Upper lobe of right lung (tissue), 1 donor: ENCODE measurements at regions not wholly inside any gene's neighbourhood (a gene's known extent, or its start where the extent isn't known, plus 50 kb on each side); places are given as distances from the start of the nearest gene placed in this dataset.

Experiments used
- ATAC-seq: fragments of 200-7000 bp; cut with Tn5 transposase; one replicate; pipeline ENCODE4 v1.9.1; 2020; ENCODE audit warnings: mild to moderate bottlenecking, moderate library complexity
- DNase-seq: peaks from one replicate; pipeline ENCODE4 v3.0.0-alpha.2; 2020
- H3K27ac ChIP-seq: fragments of 200-600 bp; one replicate; pipeline ENCODE4 v1.8.0; 2022
- H3K27me3 ChIP-seq: fragments of 200-600 bp; one replicate; pipeline ENCODE4 v1.8.0; 2022; ENCODE audit warnings: mild to moderate bottlenecking
- H3K36me3 ChIP-seq: fragments of 200-600 bp; one replicate; pipeline ENCODE4 v1.8.0; 2022
- H3K4me1 ChIP-seq: fragments of 200-600 bp; one replicate; pipeline ENCODE4 v1.8.0; 2022
- H3K4me3 ChIP-seq: fragments of 200-600 bp; one replicate; pipeline ENCODE4 v1.8.0; 2022; ENCODE audit warnings: mild to moderate bottlenecking
- H3K9me3 ChIP-seq: fragments of 200-600 bp; one replicate; pipeline ENCODE4 v1.8.0; 2022
- intact Hi-C: fragments of 100-400 bp; cut with DNase I; formaldehyde crosslinking; loops from one replicate; pipeline ENCODE4 v1.11.0; 2022
- TF ChIP-seq, protein P1 (sequence below): fragments of 200-600 bp; IDR thresholded peaks from one replicate; pipeline ENCODE4 v1.8.0; 2022; ENCODE audit warnings: antibody characterized with exemption
- donor health status: DM: no; HTN: yes; CAD: no; lungs with severe emphysema.

- H3K27ac ChIP-seq, result no peak overlapping the region
- TF ChIP-seq, protein P1, sequence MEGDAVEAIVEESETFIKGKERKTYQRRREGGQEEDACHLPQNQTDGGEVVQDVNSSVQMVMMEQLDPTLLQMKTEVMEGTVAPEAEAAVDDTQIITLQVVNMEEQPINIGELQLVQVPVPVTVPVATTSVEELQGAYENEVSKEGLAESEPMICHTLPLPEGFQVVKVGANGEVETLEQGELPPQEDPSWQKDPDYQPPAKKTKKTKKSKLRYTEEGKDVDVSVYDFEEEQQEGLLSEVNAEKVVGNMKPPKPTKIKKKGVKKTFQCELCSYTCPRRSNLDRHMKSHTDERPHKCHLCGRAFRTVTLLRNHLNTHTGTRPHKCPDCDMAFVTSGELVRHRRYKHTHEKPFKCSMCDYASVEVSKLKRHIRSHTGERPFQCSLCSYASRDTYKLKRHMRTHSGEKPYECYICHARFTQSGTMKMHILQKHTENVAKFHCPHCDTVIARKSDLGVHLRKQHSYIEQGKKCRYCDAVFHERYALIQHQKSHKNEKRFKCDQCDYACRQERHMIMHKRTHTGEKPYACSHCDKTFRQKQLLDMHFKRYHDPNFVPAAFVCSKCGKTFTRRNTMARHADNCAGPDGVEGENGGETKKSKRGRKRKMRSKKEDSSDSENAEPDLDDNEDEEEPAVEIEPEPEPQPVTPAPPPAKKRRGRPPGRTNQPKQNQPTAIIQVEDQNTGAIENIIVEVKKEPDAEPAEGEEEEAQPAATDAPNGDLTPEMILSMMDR, result no peak
- H3K4me1 ChIP-seq, result no peaks in the 10 kb centered on the region
- H3K27me3 ChIP-seq, result no peaks in the 10 kb centered on the region
- intact Hi-C loops, result no loop called here
- DNase-seq (no peak), ATAC-seq (no peak)
- H3K4me3 ChIP-seq, result no peak overlapping the region
- H3K36me3 ChIP-seq, result no peaks in the 10 kb centered on the region
- H3K9me3 ChIP-seq, result no peaks in the 10 kb centered on the region
These were observed 1092.6 kb upstream of the AUTS2 start for GRCh38 chr7:68505721-68506120.

DNA sequence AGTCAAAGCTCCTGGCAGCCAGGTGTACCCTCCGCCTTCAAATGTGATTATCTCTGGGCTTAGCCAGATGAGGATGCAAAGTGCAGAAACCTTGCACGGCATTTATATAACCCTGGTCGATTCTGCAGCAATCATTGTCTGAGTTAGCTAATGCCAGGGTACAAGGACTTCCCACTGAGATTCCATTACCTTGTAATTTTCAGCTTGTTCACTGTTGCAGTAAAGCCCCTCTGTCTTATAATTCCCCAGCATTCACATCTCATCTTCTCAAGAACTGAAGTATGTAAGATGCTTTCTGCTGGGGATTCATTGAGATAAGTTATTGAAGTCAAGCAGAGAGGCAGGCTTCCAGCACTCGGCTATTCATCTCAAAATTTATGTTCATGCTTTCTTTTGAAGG is 1090.6 kb upstream of the AUTS2 start:
- DNase-seq, result no peak
- intact Hi-C loops, result no loop called here
- no peak for ATAC-seq
- Histone ChIP-seq H3K4me1 (no peaks in the 10 kb centered on the region), H3K27me3 (no peaks in the 10 kb centered on the region), H3K36me3 (no peaks in the 10 kb centered on the region), H3K27ac (no peak overlapping the region), H3K9me3 (no peaks in the 10 kb centered on the region), H3K4me3 (no peak overlapping the region)
- TF ChIP-seq, protein P1, result no peak

- intact Hi-C loops, result no loop called here
- Histone ChIP-seq H3K4me3 (no peak overlapping the region), H3K4me1 (no peaks in the 10 kb centered on the region), H3K36me3 (no peaks in the 10 kb centered on the region), H3K27me3 (no peaks in the 10 kb centered on the region), H3K9me3 (no peaks in the 10 kb centered on the region), H3K27ac (no peak overlapping the region)
- TF ChIP-seq, protein P1, result no peak
- DNase-seq (no peak), ATAC-seq (no peak)
These were observed 1089.2 kb upstream of the AUTS2 start for GRCh38 chr7:68509054-68509453.

DNA sequence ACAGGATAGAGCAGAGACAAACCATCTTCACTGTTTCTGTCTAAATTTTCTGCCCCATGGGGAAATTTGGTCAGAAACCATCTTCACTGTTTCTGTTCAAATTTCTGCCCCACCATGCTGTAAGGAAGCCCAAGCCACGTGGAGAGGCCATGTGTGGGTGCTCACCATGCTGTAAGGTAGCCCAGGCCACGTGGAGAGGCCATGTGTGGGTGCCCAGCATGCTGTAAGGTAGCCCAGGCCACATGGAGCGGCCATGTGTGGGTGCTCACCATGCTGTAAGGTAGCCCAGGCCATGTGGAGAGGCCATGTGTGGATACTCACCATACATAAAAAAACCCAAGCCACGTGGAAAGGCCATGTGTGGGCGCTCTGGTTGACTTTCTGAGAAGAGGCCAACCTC is 1088.7 kb upstream of the AUTS2 start:
- H3K4me3 ChIP-seq, result no peak overlapping the region
- no peaks in the 10 kb centered on the region for H3K27me3 ChIP-seq
- H3K9me3 ChIP-seq, result no peaks in the 10 kb centered on the region
- ATAC-seq (no peak), DNase-seq (no peak)
- H3K27ac ChIP-seq, result no peak overlapping the region
- intact Hi-C loops, result no loop called here
- H3K4me1 ChIP-seq, result no peaks in the 10 kb centered on the region
- H3K36me3 ChIP-seq, result no peaks in the 10 kb centered on the region
- TF ChIP-seq, protein P1, result no peak

GRCh38 chr7:68511281-68511680 is 1087.0 kb upstream of the AUTS2 start:
- TF ChIP-seq, protein P1, result no peak
- no peaks in the 10 kb centered on the region for H3K9me3 ChIP-seq
- no peak overlapping the region for H3K4me3 ChIP-seq
- DNase-seq, result no peak
- no peaks in the 10 kb centered on the region for H3K27me3 ChIP-seq
- ATAC-seq, result no peak
- H3K4me1 ChIP-seq, result no peaks in the 10 kb centered on the region
- no peaks in the 10 kb centered on the region for H3K36me3 ChIP-seq
- H3K27ac ChIP-seq, result no peak overlapping the region
- intact Hi-C loops, result no loop called here

DNA sequence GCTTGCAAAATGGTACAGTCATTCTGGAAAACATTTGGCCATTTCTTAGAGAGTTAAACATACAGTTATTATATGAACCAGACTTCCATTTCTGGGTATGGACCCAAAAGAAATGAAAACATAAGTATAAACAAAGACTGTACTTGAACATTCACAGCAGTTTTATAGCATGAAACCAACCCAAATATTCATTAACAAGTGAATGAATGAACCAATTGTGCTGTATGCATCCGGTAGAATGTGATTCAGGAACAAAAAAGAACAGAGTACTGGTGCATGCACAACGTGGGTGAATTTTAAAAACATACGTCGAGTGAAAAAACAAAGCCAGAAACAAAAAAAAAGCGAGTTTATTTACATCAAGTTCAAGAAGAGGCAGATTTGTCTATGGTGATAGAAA is 1085.8 kb upstream of the AUTS2 start:
- no peaks in the 10 kb centered on the region for H3K9me3 ChIP-seq
- intact Hi-C loops, result no loop called here
- no peak overlapping the region for H3K4me3 ChIP-seq
- DNase-seq, result no peak
- no peak overlapping the region for H3K27ac ChIP-seq
- no peaks in the 10 kb centered on the region for H3K27me3 ChIP-seq
- ATAC-seq, result no peak
- no peaks in the 10 kb centered on the region for H3K36me3 ChIP-seq
- no peaks in the 10 kb centered on the region for H3K4me1 ChIP-seq
- TF ChIP-seq, protein P1, result no peak
